ENCODE measurements at regions not wholly inside any gene's neighbourhood (a gene's known extent, or its start where the extent isn't known, plus 50 kb on each side); places are given as distances from the start of the nearest gene placed in this dataset.

GRCh38 chr11:116232364-116232828 is 540.4 kb downstream of the BUD13 start:
- H3K9me3 Mint-ChIP-seq: no peaks in the 10 kb centered on the region
- H3K27me3 Mint-ChIP-seq: peaks cover 6% of the 10 kb centered on the region
- DNase-seq (ENCODE audit: extremely low spot score, unreplicated experiment): no peak
- no peak overlapping the region for H3K27ac Mint-ChIP-seq
- H3K4me1 Mint-ChIP-seq (ENCODE audit: unreplicated experiment): peaks cover 24% of the 10 kb centered on the region
- no peak for TF ChIP-seq CTCF (conservative IDR thresholded peaks at IDR 0.05)
- H3K4me3 Mint-ChIP-seq: no peak overlapping the region
- no peaks in the 10 kb centered on the region for H3K36me3 Mint-ChIP-seq

GRCh38 chr11:116231543-116231942 is 541.2 kb downstream of the BUD13 start:
- H3K9me3 Mint-ChIP-seq: no peaks in the 10 kb centered on the region
- H3K36me3 Mint-ChIP-seq: no peaks in the 10 kb centered on the region
- H3K27me3 Mint-ChIP-seq: peaks cover 3% of the 10 kb centered on the region
- H3K4me1 Mint-ChIP-seq (ENCODE audit: unreplicated experiment): peaks cover 26% of the 10 kb centered on the region
- no peak overlapping the region for H3K4me3 Mint-ChIP-seq
- no peak overlapping the region for H3K27ac Mint-ChIP-seq
- no peak for TF ChIP-seq CTCF (conservative IDR thresholded peaks at IDR 0.05)
- DNase-seq (ENCODE audit: extremely low spot score, unreplicated experiment): no peak

- peaks cover 3% of the 10 kb centered on the region for H3K27me3 Mint-ChIP-seq
- H3K4me1 Mint-ChIP-seq (ENCODE audit: unreplicated experiment): peaks cover 36% of the 10 kb centered on the region
- no peaks in the 10 kb centered on the region for H3K36me3 Mint-ChIP-seq
- H3K9me3 Mint-ChIP-seq: no peaks in the 10 kb centered on the region
- H3K4me3 Mint-ChIP-seq: no peak overlapping the region
- H3K27ac Mint-ChIP-seq: no peak overlapping the region
- DNase-seq (ENCODE audit: extremely low spot score, unreplicated experiment): no peak
- no peak for TF ChIP-seq CTCF (conservative IDR thresholded peaks at IDR 0.05)
These were observed 542.3 kb downstream of the BUD13 start for GRCh38 chr11:116230438-116230837.

GRCh38 chr11:116229236-116229970 is 543.4 kb downstream of the BUD13 start:
- Mint-ChIP-seq H3K4me3 (no peak overlapping the region), H3K27me3 (peaks cover 3% of the 10 kb centered on the region), H3K36me3 (no peaks in the 10 kb centered on the region), H3K4me1 (ENCODE audit: unreplicated experiment) (peaks cover 39% of the 10 kb centered on the region), H3K9me3 (no peaks in the 10 kb centered on the region), H3K27ac (no peak overlapping the region)
- no peak for DNase-seq (ENCODE audit: extremely low spot score, unreplicated experiment)
- TF ChIP-seq CTCF (conservative IDR thresholded peaks at IDR 0.05): no peak

GRCh38 chr11:116226731-116227130 is 546.1 kb downstream of the BUD13 start:
- H3K27me3 Mint-ChIP-seq: peaks cover 3% of the 10 kb centered on the region
- no peaks in the 10 kb centered on the region for H3K36me3 Mint-ChIP-seq
- peaks cover 21% of the 10 kb centered on the region for H3K4me1 Mint-ChIP-seq (ENCODE audit: unreplicated experiment)
- H3K4me3 Mint-ChIP-seq: no peak overlapping the region
- DNase-seq (ENCODE audit: extremely low spot score, unreplicated experiment): no peak
- no peak for TF ChIP-seq CTCF (conservative IDR thresholded peaks at IDR 0.05)
- H3K27ac Mint-ChIP-seq: no peak overlapping the region
- no peaks in the 10 kb centered on the region for H3K9me3 Mint-ChIP-seq

Data from type B pancreatic cell (in vitro differentiated cells).